OCI-LY1 (cell line): ENCODE measurements at regions not wholly inside any gene's neighbourhood (a gene's known extent, or its start where the extent isn't known, plus 50 kb on each side); places are given as distances from the start of the nearest gene placed in this dataset.

ENCODE experiments used
- CTCF ChIP-seq: fragments of 200-600 bp; sonication (generic), shearing (Covaris generic); IDR thresholded peaks from 2 replicates; pipeline ENCODE4 v1.5.1; 2017; ENCODE audit warnings: mild to moderate bottlenecking, antibody characterized with exemption, low read length, moderate library complexity, mixed read lengths
- EZH2 ChIP-seq: fragments of 200-600 bp; sonication (generic), shearing (Covaris generic); IDR thresholded peaks from 2 replicates; pipeline ENCODE4 v1.8.0; 2017; ENCODE audit warnings: borderline replicate concordance, mixed run types, mild to moderate bottlenecking, antibody characterized with exemption, low read length, moderate library complexity, mixed read lengths

GRCh38 chr10:105643660-105644059 lies 1002.6 kb downstream of the SORCS3 start:
- no peak for TF ChIP-seq CTCF
- TF ChIP-seq EZH2: no peak
